ENCODE measurements at regions not wholly inside any gene's neighbourhood (a gene's known extent, or its start where the extent isn't known, plus 50 kb on each side); places are given as distances from the start of the nearest gene placed in this dataset.

DNA sequence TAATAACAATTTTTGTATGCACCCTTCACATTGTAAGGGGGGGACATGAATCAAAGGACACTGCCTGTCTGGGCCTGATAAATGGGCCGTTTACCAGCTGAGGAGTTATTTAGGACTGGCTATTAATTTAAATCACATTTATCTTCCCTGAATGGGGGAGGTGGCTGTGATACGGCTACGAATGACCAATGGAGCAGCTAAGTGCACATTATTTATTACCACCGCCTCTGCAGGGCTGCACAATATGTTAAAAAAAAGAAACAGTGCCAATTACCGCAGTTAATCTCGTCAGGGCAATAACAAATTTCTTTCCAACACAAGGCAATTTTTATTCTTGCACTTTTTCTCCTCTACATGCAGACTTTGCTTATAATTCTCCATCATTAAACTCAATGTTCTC lies 318.4 kb downstream of the IRX2 start:
- DNase-seq (no peak), ATAC-seq (no peak)
- no peaks in the 10 kb centered on the region for H3K27me3 ChIP-seq
- no peaks in the 10 kb centered on the region for H3K9me3 ChIP-seq
- intact Hi-C loops (cut with DNase I), result no loop called here
- H3K36me3 ChIP-seq, result no peaks in the 10 kb centered on the region
- no peak overlapping the region for H3K27ac ChIP-seq
- TF ChIP-seq, protein P1, sequence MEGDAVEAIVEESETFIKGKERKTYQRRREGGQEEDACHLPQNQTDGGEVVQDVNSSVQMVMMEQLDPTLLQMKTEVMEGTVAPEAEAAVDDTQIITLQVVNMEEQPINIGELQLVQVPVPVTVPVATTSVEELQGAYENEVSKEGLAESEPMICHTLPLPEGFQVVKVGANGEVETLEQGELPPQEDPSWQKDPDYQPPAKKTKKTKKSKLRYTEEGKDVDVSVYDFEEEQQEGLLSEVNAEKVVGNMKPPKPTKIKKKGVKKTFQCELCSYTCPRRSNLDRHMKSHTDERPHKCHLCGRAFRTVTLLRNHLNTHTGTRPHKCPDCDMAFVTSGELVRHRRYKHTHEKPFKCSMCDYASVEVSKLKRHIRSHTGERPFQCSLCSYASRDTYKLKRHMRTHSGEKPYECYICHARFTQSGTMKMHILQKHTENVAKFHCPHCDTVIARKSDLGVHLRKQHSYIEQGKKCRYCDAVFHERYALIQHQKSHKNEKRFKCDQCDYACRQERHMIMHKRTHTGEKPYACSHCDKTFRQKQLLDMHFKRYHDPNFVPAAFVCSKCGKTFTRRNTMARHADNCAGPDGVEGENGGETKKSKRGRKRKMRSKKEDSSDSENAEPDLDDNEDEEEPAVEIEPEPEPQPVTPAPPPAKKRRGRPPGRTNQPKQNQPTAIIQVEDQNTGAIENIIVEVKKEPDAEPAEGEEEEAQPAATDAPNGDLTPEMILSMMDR (IDR thresholded peaks at IDR 0.05), result no peak
- H3K4me1 ChIP-seq, result no peaks in the 10 kb centered on the region
- H3K4me3 ChIP-seq, result no peak overlapping the region

DNA sequence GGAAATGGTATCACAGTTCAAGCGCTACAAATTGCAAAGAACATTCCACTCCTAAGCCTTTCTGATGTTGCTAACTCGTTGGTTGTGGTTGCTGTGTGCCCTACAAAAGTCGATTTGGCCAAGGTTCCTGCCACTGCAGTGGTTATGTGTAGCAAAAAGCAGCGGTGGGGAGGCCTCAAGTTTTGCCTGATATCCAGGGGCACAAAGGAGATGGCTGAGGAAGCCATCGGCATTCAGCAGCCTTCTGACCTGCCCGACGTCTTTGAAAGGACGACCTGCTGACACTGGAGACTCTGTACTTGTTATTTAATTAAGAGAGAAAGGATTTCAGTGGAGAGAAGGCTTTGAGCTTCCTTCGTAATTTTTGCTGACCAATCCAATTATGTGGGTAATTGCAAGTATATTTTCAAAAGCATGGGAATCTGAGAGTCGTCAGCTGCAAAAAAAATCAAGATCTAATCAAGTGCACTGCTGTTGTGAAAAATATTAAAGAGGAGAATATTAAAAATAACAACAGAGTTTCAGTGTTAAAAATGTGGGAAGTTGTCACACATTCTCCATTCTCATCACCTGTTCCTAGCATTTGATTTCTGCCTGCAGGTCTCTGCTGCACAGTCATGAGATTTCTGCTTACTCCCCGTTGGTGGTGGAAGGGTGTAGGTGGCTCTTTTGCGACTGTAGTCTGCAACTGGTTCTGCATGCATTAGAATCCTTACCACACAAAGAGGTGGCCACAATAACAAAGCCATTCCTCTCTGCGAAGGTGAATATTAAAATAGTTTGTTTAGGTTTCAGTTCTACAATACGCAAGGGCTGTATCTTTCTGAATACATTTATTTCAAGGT lies 319.2 kb downstream of the IRX2 start:
- intact Hi-C loops (cut with DNase I), result no loop called here
- no peaks in the 10 kb centered on the region for H3K4me1 ChIP-seq
- no peaks in the 10 kb centered on the region for H3K27me3 ChIP-seq
- H3K36me3 ChIP-seq, result no peaks in the 10 kb centered on the region
- no peak overlapping the region for H3K27ac ChIP-seq
- ATAC-seq (no peak), DNase-seq (no peak)
- no peak overlapping the region for H3K4me3 ChIP-seq
- TF ChIP-seq, protein P1 (IDR thresholded peaks at IDR 0.05), result no peak
- H3K9me3 ChIP-seq, result no peaks in the 10 kb centered on the region

DNA sequence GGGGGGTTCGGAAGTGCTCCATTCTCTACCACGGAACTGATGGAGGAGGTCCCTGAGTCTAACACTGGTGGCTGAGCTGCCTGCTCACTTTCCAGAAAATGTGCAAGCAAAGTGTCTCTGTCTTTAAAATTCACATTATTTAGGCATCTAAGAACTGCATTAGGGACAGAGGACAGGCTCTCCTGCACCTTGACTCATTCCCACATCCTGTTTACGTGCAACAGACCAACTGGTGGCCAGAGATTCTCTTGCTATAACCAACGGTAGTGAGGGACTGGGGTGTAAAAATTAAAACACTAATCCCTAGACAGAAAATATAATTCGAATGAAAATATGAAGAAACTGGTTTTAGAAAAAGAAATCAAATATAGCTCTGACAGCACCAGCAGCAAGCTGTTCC lies 320.9 kb downstream of the IRX2 start:
- ATAC-seq, result no peak
- Histone ChIP-seq H3K9me3 (no peaks in the 10 kb centered on the region), H3K27ac (no peak overlapping the region), H3K36me3 (no peaks in the 10 kb centered on the region), H3K4me3 (no peak overlapping the region), H3K4me1 (no peaks in the 10 kb centered on the region), H3K27me3 (no peaks in the 10 kb centered on the region)
- intact Hi-C loops (cut with DNase I), result no loop called here
- DNase-seq, result no peak
- TF ChIP-seq, protein P1 (IDR thresholded peaks at IDR 0.05), result no peak

DNA sequence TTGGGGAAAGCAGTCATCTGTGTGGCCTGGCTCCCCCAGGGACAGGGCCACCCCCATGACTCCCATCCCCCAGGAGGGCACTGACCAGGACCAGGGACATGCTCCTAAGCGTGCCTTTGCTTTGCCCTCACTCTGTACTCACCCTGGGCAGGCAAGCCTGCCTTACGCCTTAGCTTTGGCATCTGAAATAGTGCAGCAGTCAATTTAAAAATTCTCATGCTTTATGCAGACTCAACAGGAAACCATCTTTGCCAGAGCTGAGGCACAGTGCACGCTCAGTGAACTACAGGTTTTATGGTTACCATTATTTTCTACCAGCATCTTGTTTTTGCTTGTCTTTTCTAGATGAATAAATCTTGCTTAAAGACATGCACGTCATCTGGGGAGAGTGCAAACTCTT lies 323.5 kb downstream of the IRX2 start:
- Histone ChIP-seq H3K36me3 (no peaks in the 10 kb centered on the region), H3K4me1 (no peaks in the 10 kb centered on the region), H3K27ac (no peak overlapping the region), H3K27me3 (no peaks in the 10 kb centered on the region), H3K9me3 (peaks cover 10% of the 10 kb centered on the region), H3K4me3 (no peak overlapping the region)
- no peak for ATAC-seq
- no peak for DNase-seq
- TF ChIP-seq, protein P1 (IDR thresholded peaks at IDR 0.05), result no peak
- intact Hi-C loops (cut with DNase I), result no loop called here

DNA sequence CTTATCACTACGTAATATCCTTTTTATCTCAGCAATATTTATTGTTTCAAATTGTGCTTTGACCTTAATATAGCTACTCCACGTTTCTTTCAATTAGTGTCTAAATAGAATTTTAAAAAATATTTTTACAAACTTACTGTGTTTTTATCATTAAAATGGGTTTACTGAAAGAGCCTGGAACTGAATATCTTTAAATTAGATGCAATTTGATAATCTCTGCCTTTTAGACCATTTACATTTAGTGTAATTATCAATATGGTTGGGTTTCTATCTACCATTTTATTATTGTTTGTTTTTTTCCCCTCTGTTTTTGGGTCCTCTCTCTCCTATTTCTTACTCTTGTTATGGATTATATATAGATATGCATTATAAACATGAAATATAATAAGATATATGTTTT lies 327.8 kb downstream of the IRX2 start:
- DNase-seq (no peak), ATAC-seq (no peak)
- TF ChIP-seq, protein P1 (IDR thresholded peaks at IDR 0.05), result no peak
- H3K27me3 ChIP-seq, result no peaks in the 10 kb centered on the region
- no peak overlapping the region for H3K27ac ChIP-seq
- H3K4me3 ChIP-seq, result no peak overlapping the region
- intact Hi-C loops (cut with DNase I), result no loop called here
- peaks cover 15% of the 10 kb centered on the region for H3K9me3 ChIP-seq
- no peaks in the 10 kb centered on the region for H3K36me3 ChIP-seq
- H3K4me1 ChIP-seq, result no peaks in the 10 kb centered on the region

Data from upper lobe of right lung (tissue), 1 donor.